ENCODE measurements at regions not wholly inside any gene's neighbourhood (a gene's known extent, or its start where the extent isn't known, plus 50 kb on each side); places are given as distances from the start of the nearest gene placed in this dataset.
"Not testable (repeated sequence)": the region's sequence is repeated elsewhere in the genome, so short reads cannot be mapped to it uniquely, and the experiment has no call there.

DNA sequence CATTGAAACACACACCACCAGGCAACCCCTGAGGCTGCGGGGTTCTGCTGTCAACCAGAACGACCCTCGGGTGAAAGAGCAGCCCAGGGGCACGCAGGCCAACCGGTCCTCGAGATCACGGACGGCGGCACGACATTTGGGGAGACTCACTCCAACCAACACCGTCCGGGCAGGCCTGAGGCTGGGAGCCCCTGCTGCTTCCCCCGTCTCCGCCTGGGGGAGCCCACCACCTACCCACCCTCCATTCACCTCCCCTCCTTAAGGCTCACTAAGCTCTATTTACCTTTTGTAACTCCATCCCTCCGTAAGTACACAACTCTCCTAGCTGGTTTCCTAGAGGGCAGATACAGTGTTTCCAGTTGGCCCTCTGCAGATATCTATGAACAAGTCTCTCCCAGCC, 971.3 kb upstream of the DEFB115 start:
- DNase-seq (no peak), ATAC-seq (replicated peaks in 1 of 2) (no peak)
- no peak overlapping the region for H3K27ac Mint-ChIP-seq

DNA sequence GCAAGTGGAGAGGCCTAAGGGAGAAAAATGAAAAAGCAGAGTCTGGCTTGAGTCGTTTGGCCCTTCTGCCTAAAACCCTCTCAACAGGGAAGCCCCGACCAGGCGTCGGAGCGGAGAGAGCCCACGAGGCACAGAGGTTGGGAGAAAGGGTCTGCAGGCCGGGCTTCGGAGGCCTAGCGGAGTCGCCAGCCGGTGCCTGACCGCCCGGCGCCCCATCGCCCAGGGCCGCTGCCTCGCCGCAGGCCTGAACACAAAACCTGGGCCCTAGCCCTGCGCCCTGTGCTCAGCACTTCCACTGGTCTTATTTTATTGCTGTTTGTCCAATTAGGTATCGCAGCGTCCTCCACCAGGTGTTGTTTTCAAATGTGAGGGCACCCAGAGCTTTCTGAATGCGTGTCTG, 970.0 kb upstream of the DEFB115 start:
- DNase-seq; H3K27me3 Mint-ChIP-seq (ENCODE audit: low read depth); H3K36me3 Mint-ChIP-seq (ENCODE audit: insufficient read depth in 2 of 2); H3K27ac Mint-ChIP-seq; H3K4me3 Mint-ChIP-seq; H3K9me3 Mint-ChIP-seq; ATAC-seq (replicated peaks in 1 of 2): not testable (repeated sequence)
- H3K4me1 Mint-ChIP-seq (ENCODE audit: low read depth): peaks cover 33% of the 10 kb centered on the region

More for the DNA sequence above, 971.3 kb upstream of the DEFB115 start:
- H3K27me3 Mint-ChIP-seq (ENCODE audit: low read depth): no peaks in the 10 kb centered on the region
- H3K36me3 Mint-ChIP-seq (ENCODE audit: insufficient read depth in 2 of 2): peaks cover 8 to 12% of the 10 kb centered on the region in 2 donors
- H3K4me3 Mint-ChIP-seq: no peak overlapping the region
- peaks cover 4% of the 10 kb centered on the region in 2 donors for H3K9me3 Mint-ChIP-seq
- peaks cover 33% of the 10 kb centered on the region for H3K4me1 Mint-ChIP-seq (ENCODE audit: low read depth)

DNA sequence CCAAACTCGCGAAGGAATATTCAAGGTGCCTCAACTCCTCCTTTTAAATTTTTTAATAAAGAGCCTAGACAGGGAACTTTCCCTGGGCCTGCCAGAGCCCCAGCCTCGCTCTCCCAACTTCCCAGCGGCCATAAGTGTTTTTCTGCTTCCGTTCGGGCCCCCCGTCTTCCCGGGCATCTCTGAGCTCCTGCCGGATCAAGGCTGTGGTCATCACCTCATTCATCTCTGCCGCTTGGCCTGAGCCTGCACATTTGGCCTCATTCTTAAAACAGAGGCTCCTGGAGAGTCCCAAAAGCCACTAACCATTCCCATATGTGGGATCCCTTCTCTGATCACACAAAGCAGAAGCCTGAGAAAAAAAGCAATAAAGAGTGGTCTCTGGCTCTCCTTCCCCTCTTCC, 969.1 kb upstream of the DEFB115 start:
- H3K4me3 Mint-ChIP-seq: peak overlapping the region in 1 of 2 donors; percentile 17
- no peak overlapping the region for H3K27ac Mint-ChIP-seq
- ATAC-seq (replicated peaks in 1 of 2): no peak
- peaks cover 0 to 2% of the 10 kb centered on the region in 2 donors for H3K9me3 Mint-ChIP-seq
- no peaks in the 10 kb centered on the region for H3K27me3 Mint-ChIP-seq (ENCODE audit: low read depth)
- peaks cover 26% of the 10 kb centered on the region for H3K4me1 Mint-ChIP-seq (ENCODE audit: low read depth)
- H3K36me3 Mint-ChIP-seq (ENCODE audit: insufficient read depth in 2 of 2): peaks cover 5 to 8% of the 10 kb centered on the region in 2 donors
- DNase-seq: no peak

DNA sequence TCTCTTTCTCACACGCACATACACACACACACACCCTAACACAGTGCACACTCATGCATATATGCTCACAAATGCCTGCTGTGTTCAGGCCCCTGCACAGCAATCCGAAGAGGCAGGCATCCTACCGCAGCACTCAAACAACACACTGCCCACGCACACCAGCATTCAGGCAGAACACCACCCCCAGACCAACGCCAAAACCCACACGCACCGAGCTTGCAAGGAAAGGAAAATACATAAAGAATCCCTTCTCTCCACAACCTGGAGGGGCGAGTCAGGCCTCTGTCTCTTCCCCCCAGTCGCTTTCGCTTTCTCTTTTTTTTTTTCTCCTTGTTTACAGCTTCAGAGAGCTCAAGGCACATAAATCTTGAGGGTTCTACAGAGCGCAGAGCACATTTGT, 968.4 kb upstream of the DEFB115 start:
- Mint-ChIP-seq H3K27ac (peak overlapping the region; percentile 71), H3K4me1 (ENCODE audit: low read depth) (peaks cover 22% of the 10 kb centered on the region), H3K4me3 (peak overlapping the region; percentile 88)
- peak; percentile 26 for DNase-seq
- H3K9me3 Mint-ChIP-seq; H3K27me3 Mint-ChIP-seq (ENCODE audit: low read depth); ATAC-seq (replicated peaks in 1 of 2); H3K36me3 Mint-ChIP-seq (ENCODE audit: insufficient read depth in 2 of 2): not testable (repeated sequence)

DNA sequence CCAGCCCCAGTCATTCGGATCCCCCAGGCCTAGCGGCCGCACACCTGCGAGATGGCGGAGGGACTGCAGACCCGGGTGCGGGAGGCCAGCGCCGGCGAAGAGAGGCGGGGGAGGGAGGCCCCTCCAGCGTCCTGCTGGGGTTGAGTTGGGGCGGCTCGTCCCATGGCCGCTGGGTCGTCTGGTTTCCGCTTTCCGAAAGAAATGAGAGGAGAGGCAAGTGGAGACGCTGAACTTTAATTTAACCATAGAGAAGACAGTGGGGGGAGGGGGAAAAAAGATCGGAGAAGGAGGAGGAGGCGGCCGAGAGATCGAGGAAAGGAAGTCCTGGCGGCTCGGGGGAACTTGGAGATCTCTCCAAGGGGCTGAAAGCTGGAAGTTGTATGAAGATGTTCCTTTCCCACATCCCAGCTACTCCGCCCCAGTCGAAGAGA, 967.7 kb upstream of the DEFB115 start:
- Mint-ChIP-seq H3K4me3 (peak overlapping the region; percentile 88), H3K27ac (peak overlapping the region; percentile 71), H3K4me1 (ENCODE audit: low read depth) (peaks cover 22% of the 10 kb centered on the region)
- not testable (repeated sequence) for H3K36me3 Mint-ChIP-seq (ENCODE audit: insufficient read depth in 2 of 2); ATAC-seq (replicated peaks in 1 of 2); H3K27me3 Mint-ChIP-seq (ENCODE audit: low read depth); H3K9me3 Mint-ChIP-seq
- DNase-seq: peak; percentile 26 to 37

DNA sequence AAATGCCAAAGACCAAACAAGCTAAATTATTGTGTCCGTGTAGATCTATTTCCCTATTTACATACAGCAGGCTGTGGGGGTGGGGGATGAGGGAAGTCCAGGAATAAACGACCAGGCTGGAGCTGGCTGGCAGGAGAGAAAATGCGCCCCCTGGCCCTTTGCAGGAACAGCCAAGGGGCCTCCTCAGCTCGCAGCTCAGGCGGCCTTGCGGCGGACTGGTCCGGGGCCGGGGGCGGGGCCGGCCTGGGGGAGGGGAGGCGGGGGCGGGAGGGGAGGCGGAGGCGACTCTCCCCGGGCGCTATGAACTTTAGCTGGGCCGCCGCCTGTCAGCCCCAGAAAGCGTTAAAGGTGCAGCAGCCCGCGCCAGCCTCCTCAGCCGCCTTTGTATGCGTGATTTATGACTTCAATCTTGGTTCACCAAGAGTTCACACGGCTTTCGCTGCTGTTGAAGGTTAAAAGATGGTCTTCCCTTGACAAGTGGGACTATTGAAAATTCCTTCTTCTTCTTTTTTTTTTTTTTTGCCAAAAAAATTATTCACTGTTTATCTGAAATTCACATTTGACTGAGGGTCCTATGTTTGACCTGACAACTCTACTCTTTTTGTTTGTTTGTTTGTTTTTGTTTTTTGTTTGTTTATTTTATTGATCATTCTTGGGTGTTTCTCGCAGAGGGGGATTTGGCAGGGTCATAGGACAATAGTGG, 967.0 kb upstream of the DEFB115 start:
- peak overlapping the region; percentile 88 for H3K4me3 Mint-ChIP-seq
- peak overlapping the region; percentile 92 for H3K27ac Mint-ChIP-seq
- not testable (repeated sequence) for H3K36me3 Mint-ChIP-seq (ENCODE audit: insufficient read depth in 2 of 2); H3K27me3 Mint-ChIP-seq (ENCODE audit: low read depth); H3K9me3 Mint-ChIP-seq
- peak; percentile 33 to 41 for DNase-seq
- H3K4me1 Mint-ChIP-seq (ENCODE audit: low read depth): peaks cover 22% of the 10 kb centered on the region
- ATAC-seq (replicated peaks in 1 of 2): peak; percentile 51 to 58

DNA sequence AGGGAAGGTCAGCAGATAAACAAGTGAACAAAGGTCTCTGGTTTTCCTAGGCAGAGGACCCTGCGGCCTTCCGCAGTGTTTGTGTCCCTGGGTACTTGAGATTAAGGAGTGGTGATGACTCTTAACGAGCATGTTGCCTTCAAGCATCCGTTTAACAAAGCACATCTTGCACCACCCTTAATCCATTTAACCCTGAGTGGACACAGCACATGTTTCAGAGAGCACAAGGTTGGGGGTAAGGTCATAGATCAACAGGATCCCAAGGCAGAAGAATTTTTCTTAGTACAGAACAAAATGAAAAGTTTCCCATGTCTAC, 966.4 kb upstream of the DEFB115 start:
- ATAC-seq (replicated peaks in 1 of 2); H3K9me3 Mint-ChIP-seq; DNase-seq; H3K36me3 Mint-ChIP-seq (ENCODE audit: insufficient read depth in 2 of 2); H3K27me3 Mint-ChIP-seq (ENCODE audit: low read depth): not testable (repeated sequence)
- Mint-ChIP-seq H3K4me1 (ENCODE audit: low read depth) (peaks cover 22% of the 10 kb centered on the region), H3K27ac (peak overlapping the region; percentile 92), H3K4me3 (peak overlapping the region; percentile 44 to 86)

DNA sequence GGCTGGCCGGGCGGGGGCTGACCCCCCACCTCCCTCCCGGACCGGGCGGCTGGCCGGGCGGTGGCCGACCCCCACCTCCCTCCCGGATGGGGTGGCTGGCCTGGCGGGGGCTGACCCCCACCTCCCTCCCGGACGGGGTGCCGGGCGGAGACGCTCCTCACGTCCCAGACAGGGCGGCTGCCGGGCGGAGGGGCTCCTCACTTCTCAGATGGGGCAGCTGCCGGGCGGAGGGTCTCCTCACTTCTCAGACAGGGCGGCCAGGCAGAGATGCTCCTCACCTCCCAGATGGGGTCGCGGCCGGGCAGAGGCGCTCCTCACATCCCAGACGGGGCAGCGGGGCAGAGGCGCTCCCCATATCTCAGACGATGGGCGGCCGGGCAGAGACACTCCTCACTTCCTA, 965.8 kb upstream of the DEFB115 start:
- not testable (repeated sequence) for ATAC-seq (replicated peaks in 1 of 2); H3K4me3 Mint-ChIP-seq; H3K27me3 Mint-ChIP-seq (ENCODE audit: low read depth); H3K9me3 Mint-ChIP-seq; DNase-seq; H3K27ac Mint-ChIP-seq; H3K36me3 Mint-ChIP-seq (ENCODE audit: insufficient read depth in 2 of 2)
- peaks cover 22% of the 10 kb centered on the region for H3K4me1 Mint-ChIP-seq (ENCODE audit: low read depth)

DNA sequence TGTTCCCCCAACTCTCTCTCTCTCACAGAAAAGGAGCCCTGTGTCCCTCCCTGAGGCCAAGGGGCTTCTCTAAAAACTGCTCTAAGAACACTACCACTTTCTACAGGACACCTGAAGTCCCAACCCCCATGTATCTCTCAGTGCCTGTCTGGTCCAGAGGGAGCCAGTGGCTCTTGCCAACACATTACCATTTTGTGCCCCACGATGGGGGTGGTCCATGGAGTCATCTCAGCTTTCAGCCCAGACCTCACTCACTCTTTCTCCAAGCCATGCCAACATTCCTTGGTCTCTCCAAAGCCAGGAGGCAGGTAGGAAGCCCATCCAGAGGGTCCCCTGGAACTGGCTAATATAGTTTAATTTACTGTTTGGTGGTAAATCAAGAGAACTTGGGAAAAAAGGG, 962.1 kb upstream of the DEFB115 start:
- peaks cover 12% of the 10 kb centered on the region for H3K27me3 Mint-ChIP-seq (ENCODE audit: low read depth)
- H3K36me3 Mint-ChIP-seq (ENCODE audit: insufficient read depth in 2 of 2); DNase-seq; ATAC-seq (replicated peaks in 1 of 2); H3K27ac Mint-ChIP-seq; H3K9me3 Mint-ChIP-seq; H3K4me1 Mint-ChIP-seq (ENCODE audit: low read depth); H3K4me3 Mint-ChIP-seq: not testable (repeated sequence)

DNA sequence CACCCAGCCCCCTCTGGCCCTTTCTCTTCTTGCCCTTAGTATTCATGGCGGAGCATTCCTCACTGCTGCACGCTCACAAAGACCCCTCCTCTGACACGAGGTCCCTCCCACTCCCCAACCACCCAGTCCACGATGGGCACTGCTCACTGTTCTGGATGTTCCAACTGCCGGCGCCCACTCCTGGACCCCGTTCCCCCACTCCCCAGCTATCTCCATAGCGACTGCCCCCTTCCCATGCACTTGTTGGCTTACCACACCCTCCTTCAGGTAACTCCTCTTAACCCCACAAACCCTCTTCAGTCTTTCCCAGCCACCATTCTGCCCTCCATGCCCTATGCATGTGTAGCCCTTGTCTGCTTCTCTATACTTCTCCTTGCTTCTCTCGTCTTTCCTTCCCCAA, 961.5 kb upstream of the DEFB115 start:
- H3K27ac Mint-ChIP-seq; H3K4me1 Mint-ChIP-seq (ENCODE audit: low read depth); H3K9me3 Mint-ChIP-seq; H3K36me3 Mint-ChIP-seq (ENCODE audit: insufficient read depth in 2 of 2); DNase-seq; ATAC-seq (replicated peaks in 1 of 2); H3K4me3 Mint-ChIP-seq: not testable (repeated sequence)
- peaks cover 15% of the 10 kb centered on the region for H3K27me3 Mint-ChIP-seq (ENCODE audit: low read depth)

DNA sequence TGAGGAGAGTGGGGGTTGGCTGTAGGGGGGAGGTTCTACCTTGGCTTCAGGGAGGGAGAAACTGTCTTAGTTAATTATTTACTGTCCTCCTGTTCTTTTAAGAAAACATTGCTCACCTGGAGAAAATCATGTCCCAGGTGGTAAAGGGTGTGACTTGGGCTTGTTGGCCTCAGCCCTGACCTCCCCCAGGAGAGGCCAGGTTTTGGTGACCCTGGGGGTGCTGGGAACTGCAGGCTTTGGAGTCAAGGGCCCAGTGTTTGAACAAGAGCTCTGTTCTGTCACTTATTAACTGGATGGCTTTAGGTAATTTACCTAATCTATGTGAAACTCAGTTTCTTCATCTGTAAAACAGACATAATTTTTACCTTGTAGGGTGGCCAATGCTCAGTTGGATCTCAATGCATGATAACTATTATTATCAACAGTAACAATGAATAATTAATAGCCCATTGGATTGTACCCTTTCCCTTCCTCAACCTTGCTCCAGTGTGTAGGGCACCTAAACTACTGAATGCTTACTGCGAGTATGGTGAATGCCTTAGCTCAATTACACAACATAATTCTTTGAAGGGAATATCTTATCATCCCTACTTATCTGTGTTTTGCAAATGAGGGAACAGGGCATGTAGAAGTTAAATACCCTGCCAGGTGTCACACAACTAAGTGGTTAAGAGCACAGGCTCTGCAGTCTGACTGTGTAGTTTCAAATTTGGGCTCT, 959.4 kb upstream of the DEFB115 start:
- H3K9me3 Mint-ChIP-seq: not testable (repeated sequence)
- peaks cover 15% of the 10 kb centered on the region for H3K27me3 Mint-ChIP-seq (ENCODE audit: low read depth)

DNA sequence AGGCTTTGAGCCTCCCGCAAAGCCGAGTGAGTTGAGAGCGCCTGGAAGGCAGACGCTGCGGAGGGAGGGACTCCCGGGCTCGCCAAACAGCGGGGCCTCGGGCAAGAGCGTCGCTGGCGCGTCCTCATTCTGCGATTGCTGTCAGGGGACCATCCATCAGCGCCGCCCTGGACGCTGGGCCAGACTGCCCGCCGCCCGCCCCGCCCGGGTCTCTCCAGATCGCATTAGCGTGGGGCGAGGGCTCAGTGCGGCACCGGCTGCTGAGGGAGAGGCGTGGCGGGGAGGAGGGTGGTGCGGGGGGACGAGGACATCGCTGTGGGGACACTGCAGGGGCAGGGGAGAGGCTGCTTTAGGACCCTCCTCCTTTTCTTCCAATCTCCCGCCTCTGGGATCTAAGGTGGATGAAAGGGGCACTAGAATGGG, 957.2 kb upstream of the DEFB115 start:
- not testable (repeated sequence) for ATAC-seq (replicated peaks in 1 of 2); H3K27ac Mint-ChIP-seq; H3K36me3 Mint-ChIP-seq (ENCODE audit: insufficient read depth in 2 of 2); DNase-seq; H3K9me3 Mint-ChIP-seq
- Mint-ChIP-seq H3K4me1 (ENCODE audit: low read depth) (peaks cover 12% of the 10 kb centered on the region), H3K27me3 (ENCODE audit: low read depth) (peaks cover 15% of the 10 kb centered on the region), H3K4me3 (peak overlapping the region; percentile 76 to 81)

More for the DNA sequence above, 959.4 kb upstream of the DEFB115 start:
- not testable (repeated sequence) for H3K4me3 Mint-ChIP-seq; H3K36me3 Mint-ChIP-seq (ENCODE audit: insufficient read depth in 2 of 2); DNase-seq; ATAC-seq (replicated peaks in 1 of 2); H3K27ac Mint-ChIP-seq
- peaks cover 11% of the 10 kb centered on the region for H3K4me1 Mint-ChIP-seq (ENCODE audit: low read depth)

DNA sequence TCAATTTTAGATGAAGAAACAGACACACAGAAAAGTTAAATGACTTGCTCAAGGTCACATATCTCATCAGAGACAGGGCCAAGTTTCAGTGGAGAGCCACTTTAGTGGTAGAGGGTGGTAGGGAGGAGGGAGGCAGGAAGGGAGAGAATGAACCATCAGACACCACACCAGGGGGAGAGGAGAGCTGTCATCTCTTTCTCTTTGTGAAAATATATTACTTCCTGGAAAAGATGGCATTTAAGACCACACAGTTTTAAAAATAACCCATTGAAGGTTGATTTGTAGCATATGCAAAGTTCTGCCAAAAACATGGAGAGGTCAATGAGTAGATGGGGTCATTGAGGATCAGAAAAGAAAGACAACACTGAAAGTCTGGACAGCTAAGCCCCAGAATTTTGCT, 954.7 kb upstream of the DEFB115 start:
- not testable (repeated sequence) for H3K36me3 Mint-ChIP-seq (ENCODE audit: insufficient read depth in 2 of 2); H3K9me3 Mint-ChIP-seq; H3K27ac Mint-ChIP-seq; ATAC-seq (replicated peaks in 1 of 2); H3K4me3 Mint-ChIP-seq; DNase-seq
- H3K27me3 Mint-ChIP-seq (ENCODE audit: low read depth): peaks cover 15% of the 10 kb centered on the region
- H3K4me1 Mint-ChIP-seq (ENCODE audit: low read depth): peaks cover 12% of the 10 kb centered on the region

Measured in activated T-cell treated with anti-CD3 and anti-CD28 coated beads, Interleukin-2, amount 50 U/mL, for 72 hours (primary cell).